GM19395 (cell line): ENCODE measurements at regions not wholly inside any gene's neighbourhood (a gene's known extent, or its start where the extent isn't known, plus 50 kb on each side); places are given as distances from the start of the nearest gene placed in this dataset.

Experiments
- ATAC-seq: cut with Tn5 transposase; IDR thresholded peaks from one replicate; pipeline ENCODE4 v1.9.1; 2021; ENCODE audit warnings: mild to moderate bottlenecking, moderate library complexity; ENCODE audit not compliant: unreplicated experiment

- no peak for ATAC-seq
Measured at GRCh38 chr2:226233388-226233787, 566.2 kb downstream of the IRS1 start.

- ATAC-seq: no peak
Measured at GRCh38 chr2:226228080-226228479, 571.5 kb downstream of the IRS1 start.

- no peak for ATAC-seq
Measured at GRCh38 chr2:226227341-226227740, 572.3 kb downstream of the IRS1 start.

- no peak for ATAC-seq
Measured at GRCh38 chr2:226223704-226224103, 575.9 kb downstream of the IRS1 start.

GRCh38 chr2:226220511-226220910 lies 579.1 kb downstream of the IRS1 start:
- ATAC-seq: no peak

GRCh38 chr2:226217191-226217590 lies 582.4 kb downstream of the IRS1 start:
- ATAC-seq: no peak

GRCh38 chr2:226216575-226216974 lies 583.0 kb downstream of the IRS1 start:
- ATAC-seq: no peak

GRCh38 chr2:226215902-226216503 lies 583.6 kb downstream of the IRS1 start:
- peak; percentile 95 for ATAC-seq

GRCh38 chr2:226213717-226214116 lies 585.9 kb downstream of the IRS1 start:
- no peak for ATAC-seq

GRCh38 chr2:226211439-226211838 lies 588.2 kb downstream of the IRS1 start:
- ATAC-seq: no peak

GRCh38 chr2:226208726-226209125 lies 590.9 kb downstream of the IRS1 start:
- ATAC-seq: no peak

- ATAC-seq: no peak
Measured at GRCh38 chr2:226207671-226208070, 591.9 kb downstream of the IRS1 start.

GRCh38 chr2:226199555-226199954 lies 600.1 kb downstream of the IRS1 start:
- no peak for ATAC-seq

- ATAC-seq: no peak
Measured at GRCh38 chr2:226198956-226199355, 600.7 kb downstream of the IRS1 start.

- ATAC-seq: no peak
Measured at GRCh38 chr2:226190479-226191252, 609.0 kb downstream of the IRS1 start.

- ATAC-seq: no peak
Measured at GRCh38 chr2:226189061-226189460, 610.6 kb downstream of the IRS1 start.

GRCh38 chr2:226187616-226188015 lies 612.0 kb downstream of the IRS1 start:
- ATAC-seq: no peak

- no peak for ATAC-seq
Measured at GRCh38 chr2:226187156-226187555, 612.5 kb downstream of the IRS1 start.

- no peak for ATAC-seq
Measured at GRCh38 chr2:226185616-226186211, 613.9 kb downstream of the IRS1 start.

- ATAC-seq: no peak
Measured at GRCh38 chr2:226184940-226185615, 614.5 kb downstream of the IRS1 start.

- no peak for ATAC-seq
Measured at GRCh38 chr2:226184540-226184939, 615.1 kb downstream of the IRS1 start.

- no peak for ATAC-seq
Measured at GRCh38 chr2:226183550-226183949, 616.1 kb downstream of the IRS1 start.
